ENCODE measurements at regions not wholly inside any gene's neighbourhood (a gene's known extent, or its start where the extent isn't known, plus 50 kb on each side); places are given as distances from the start of the nearest gene placed in this dataset.

DNA sequence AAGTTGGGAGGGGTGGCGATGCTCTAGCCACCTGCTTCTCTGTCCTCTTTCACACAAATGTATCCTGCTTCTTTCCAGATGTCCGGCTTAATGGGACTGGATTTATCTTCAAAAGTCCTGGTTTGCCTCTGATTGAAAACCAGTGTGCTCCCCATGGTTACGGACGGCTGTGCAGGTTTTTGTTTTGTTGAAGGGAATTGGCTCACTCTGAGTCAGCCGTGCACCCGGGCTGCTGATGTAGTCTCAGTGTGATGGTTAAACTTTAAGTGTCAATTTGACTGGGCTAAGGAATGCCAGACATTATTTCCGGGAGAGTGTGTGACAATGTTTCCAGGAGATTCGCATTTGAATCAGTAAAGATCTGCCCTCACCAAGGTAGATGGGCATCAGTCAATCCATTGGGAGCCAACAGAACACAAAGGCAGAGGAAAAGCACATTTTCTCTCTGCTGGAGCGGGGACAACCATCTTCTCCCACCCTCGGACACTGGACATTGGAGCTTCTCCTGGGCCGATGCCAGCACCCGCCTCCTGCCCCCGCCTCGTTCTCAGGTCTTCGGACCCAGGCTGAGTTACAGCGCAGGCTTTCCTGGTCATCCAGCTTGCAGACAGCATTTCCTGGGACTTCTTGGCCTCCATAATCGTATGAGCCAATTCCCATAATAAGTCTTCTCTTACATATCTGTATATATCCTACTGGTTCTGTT lies 126.9 kb upstream of the TNRC6C start:
- TF ChIP-seq EGR1 (IDR thresholded peaks at IDR 0.05; ENCODE audit: low read depth in 2 of 2) (no peak), FOXA1 (IDR thresholded peaks at IDR 0.05) (no peak), NR2F2 (IDR thresholded peaks at IDR 0.05) (no peak)
- TF ChIP-seq, protein P1, sequence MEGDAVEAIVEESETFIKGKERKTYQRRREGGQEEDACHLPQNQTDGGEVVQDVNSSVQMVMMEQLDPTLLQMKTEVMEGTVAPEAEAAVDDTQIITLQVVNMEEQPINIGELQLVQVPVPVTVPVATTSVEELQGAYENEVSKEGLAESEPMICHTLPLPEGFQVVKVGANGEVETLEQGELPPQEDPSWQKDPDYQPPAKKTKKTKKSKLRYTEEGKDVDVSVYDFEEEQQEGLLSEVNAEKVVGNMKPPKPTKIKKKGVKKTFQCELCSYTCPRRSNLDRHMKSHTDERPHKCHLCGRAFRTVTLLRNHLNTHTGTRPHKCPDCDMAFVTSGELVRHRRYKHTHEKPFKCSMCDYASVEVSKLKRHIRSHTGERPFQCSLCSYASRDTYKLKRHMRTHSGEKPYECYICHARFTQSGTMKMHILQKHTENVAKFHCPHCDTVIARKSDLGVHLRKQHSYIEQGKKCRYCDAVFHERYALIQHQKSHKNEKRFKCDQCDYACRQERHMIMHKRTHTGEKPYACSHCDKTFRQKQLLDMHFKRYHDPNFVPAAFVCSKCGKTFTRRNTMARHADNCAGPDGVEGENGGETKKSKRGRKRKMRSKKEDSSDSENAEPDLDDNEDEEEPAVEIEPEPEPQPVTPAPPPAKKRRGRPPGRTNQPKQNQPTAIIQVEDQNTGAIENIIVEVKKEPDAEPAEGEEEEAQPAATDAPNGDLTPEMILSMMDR (IDR thresholded peaks at IDR 0.05; ENCODE audit: low read depth, low read length, missing input control), result no peak
- Histone ChIP-seq H3K4me3 (ENCODE audit: low read depth in 1 of 3, low read length in 3 of 3) (no peak overlapping the region), H3K9ac (ENCODE audit: low read depth in 1 of 2, low read length in 2 of 2) (no peak overlapping the region), H3K4me1 (ENCODE audit: control insufficient read depth in 4 of 4, insufficient read depth in 4 of 4, low read length in 3 of 4) (no peaks in the 10 kb centered on the region), H3K9me3 (ENCODE audit: control insufficient read depth in 4 of 4, low read length in 3 of 4) (no peaks in the 10 kb centered on the region), H3K27me3 (ENCODE audit: control insufficient read depth in 4 of 4, insufficient read depth in 4 of 4, low read length in 3 of 4) (peaks cover 0 to 3% (median 0%) of the 10 kb centered on the region in 4 donors), H3K36me3 (ENCODE audit: control insufficient read depth in 4 of 4, insufficient read depth in 3 of 4, low read depth in 1 of 4, low read length in 3 of 4) (no peaks in the 10 kb centered on the region), H3K27ac (ENCODE audit: low read depth in 1 of 2, low read length in 2 of 2) (no peak overlapping the region)
- 79% methylated on average over 17 of the region's 17 CpGs for WGBS
- DNase-seq (ENCODE audit: low spot score), result no peak

DNA sequence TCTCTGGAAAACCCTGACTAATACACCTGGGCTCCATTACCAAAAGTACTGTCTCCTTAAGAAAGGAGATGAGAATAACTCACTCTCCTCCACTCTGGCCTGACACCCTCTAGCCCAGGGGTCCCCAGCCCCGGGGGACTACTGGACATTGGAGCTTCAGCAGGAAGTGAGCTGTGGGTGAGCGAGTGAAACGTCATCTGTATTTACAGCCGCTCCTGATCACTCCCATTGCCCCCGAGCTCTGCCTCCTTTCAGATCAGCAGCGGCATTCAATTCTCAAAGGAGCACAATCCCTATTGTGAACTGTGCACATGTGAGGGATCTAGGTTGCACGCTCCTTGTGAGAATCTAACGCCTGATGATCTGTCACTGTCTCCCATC lies 126.3 kb upstream of the TNRC6C start:
- 78% methylated on average over 8 of the region's 8 CpGs for WGBS
- no peak for DNase-seq (ENCODE audit: low spot score)
- Histone ChIP-seq H3K9ac (ENCODE audit: low read depth in 1 of 2, low read length in 2 of 2) (no peak overlapping the region), H3K27me3 (ENCODE audit: control insufficient read depth in 4 of 4, insufficient read depth in 4 of 4, low read length in 3 of 4) (peaks cover 0 to 3% (median 0%) of the 10 kb centered on the region in 4 donors), H3K4me1 (ENCODE audit: control insufficient read depth in 4 of 4, insufficient read depth in 4 of 4, low read length in 3 of 4) (no peaks in the 10 kb centered on the region), H3K36me3 (ENCODE audit: control insufficient read depth in 4 of 4, insufficient read depth in 3 of 4, low read depth in 1 of 4, low read length in 3 of 4) (no peaks in the 10 kb centered on the region), H3K9me3 (ENCODE audit: control insufficient read depth in 4 of 4, low read length in 3 of 4) (no peaks in the 10 kb centered on the region), H3K4me3 (ENCODE audit: low read depth in 1 of 3, low read length in 3 of 3) (no peak overlapping the region), H3K27ac (ENCODE audit: low read depth in 1 of 2, low read length in 2 of 2) (no peak overlapping the region)
- TF ChIP-seq HNF4A (conservative IDR thresholded peaks at IDR 0.05) (no peak), GABPA (IDR thresholded peaks at IDR 0.05 in 1 of 2, conservative IDR thresholded peaks at IDR 0.05 in 1 of 2) (no peak), REST (IDR thresholded peaks at IDR 0.05) (no peak), FOXA2 (IDR thresholded peaks at IDR 0.05) (no peak), JUND (IDR thresholded peaks at IDR 0.05) (no peak), MAX (IDR thresholded peaks at IDR 0.05) (no peak), SP1 (IDR thresholded peaks at IDR 0.05) (no peak), YY1 (IDR thresholded peaks at IDR 0.05) (no peak)
- TF ChIP-seq, protein P1 (IDR thresholded peaks at IDR 0.05; ENCODE audit: low read depth, low read length, missing input control), result no peak

Data from liver (tissue), 8 donors.